ENCODE measurements at regions not wholly inside any gene's neighbourhood (a gene's known extent, or its start where the extent isn't known, plus 50 kb on each side); places are given as distances from the start of the nearest gene placed in this dataset.
A peak's percentile ranks its signal among the peaks of the same experiment; 100 is the strongest.

DNA sequence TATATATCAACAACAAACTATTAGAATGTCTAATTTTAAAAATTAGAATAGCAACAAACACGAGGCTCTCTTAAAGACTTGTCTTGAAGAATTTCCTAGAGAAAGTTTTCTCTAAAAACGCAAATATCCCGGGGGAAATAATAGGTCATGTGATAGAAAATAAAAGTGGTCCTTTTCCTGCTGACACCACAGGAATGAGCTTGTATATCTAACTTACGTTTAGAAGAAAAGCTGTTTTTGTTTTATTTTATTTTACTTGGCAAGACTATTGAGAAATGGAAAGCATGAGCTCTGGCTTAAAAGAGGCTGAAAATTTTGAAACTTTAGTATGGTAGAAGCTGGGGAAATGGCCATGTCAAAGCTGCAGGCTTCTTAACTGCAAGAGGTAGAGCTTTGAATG is 465.0 kb downstream of the AGTPBP1 start:
- Histone ChIP-seq H3K36me3 (replicated peaks in 1 of 2; ENCODE audit: control insufficient read depth in 2 of 2, insufficient read depth in 2 of 2, low read length in 2 of 2) (no peaks in the 10 kb centered on the region), H3K4ac (ENCODE audit: low read length) (no peak overlapping the region), H3K23ac (ENCODE audit: low read depth, low read length, poor library complexity) (no peak overlapping the region), H4K8ac (ENCODE audit: low read depth, low read length) (no peak overlapping the region), H2BK12ac (ENCODE audit: low read length) (no peak overlapping the region), H2BK5ac (ENCODE audit: low read length) (no peak overlapping the region), H2BK120ac (ENCODE audit: low read depth, low read length) (no peak overlapping the region), H4K91ac (ENCODE audit: low read depth, low read length, poor library complexity) (no peak overlapping the region), H2AK5ac (ENCODE audit: low read depth, low read length) (no peak overlapping the region), H3K18ac (ENCODE audit: low read length) (no peak overlapping the region), H2BK15ac (ENCODE audit: low read length) (no peak overlapping the region), H3K27ac (replicated peaks; ENCODE audit: low read length) (no peak overlapping the region), H3K4me3 (ENCODE audit: low read length in 2 of 2) (no peak overlapping the region), H3K9me3 (replicated peaks in 1 of 2; ENCODE audit: control insufficient read depth in 2 of 2, insufficient read depth in 1 of 2, low read depth in 1 of 2, low read length in 2 of 2) (no peaks in the 10 kb centered on the region), H3K27me3 (ENCODE audit: control insufficient read depth in 3 of 3, insufficient read depth in 3 of 3, low read depth in 1 of 3, low read length in 3 of 3) (peaks cover 0 to 2% (median 0%) of the 10 kb centered on the region in 3 experiments), H3K9ac (ENCODE audit: low read depth, low read length, poor library complexity) (no peak overlapping the region), H3K4me2 (ENCODE audit: insufficient read depth, low read length, poor library complexity, severe bottlenecking) (no peak overlapping the region), H3K79me1 (ENCODE audit: low read depth, low read length) (no peaks in the 10 kb centered on the region), H3K4me1 (ENCODE audit: control insufficient read depth in 2 of 2, insufficient read depth in 1 of 2, low read depth in 1 of 2, low read length in 2 of 2) (no peaks in the 10 kb centered on the region), H3K14ac (ENCODE audit: low read length) (no peak overlapping the region), H2AFZ (ENCODE audit: low read length) (no peak overlapping the region)
- DNase-seq (ENCODE audit: low spot score) = no peak
- WGBS, 2 donors (ENCODE audit: extremely low coverage in 2 of 2, insufficient read length in 2 of 2, insufficient replicate concordance in 1 of 2) = no CpG with 5 or more reads among the region's 4 CpGs

DNA sequence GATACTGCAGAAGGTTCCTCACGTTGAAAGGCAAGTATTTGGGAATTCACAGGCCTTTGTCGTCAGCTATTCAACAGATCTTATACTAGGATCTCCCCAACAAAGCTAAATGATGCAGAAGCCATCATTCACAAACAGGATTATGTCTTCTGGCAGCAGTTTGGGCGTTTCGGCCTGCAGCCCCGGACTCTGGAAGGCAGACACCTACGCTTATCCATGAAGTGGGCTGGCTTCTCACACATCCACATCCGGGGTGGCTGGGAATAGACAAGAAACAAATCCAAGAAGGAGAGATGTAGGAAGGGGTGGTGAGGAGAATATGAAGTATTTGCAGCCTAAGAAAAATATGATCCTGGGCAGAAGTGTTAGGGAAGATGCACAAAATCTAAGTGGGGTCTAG is 471.9 kb downstream of the AGTPBP1 start:
- Histone ChIP-seq H2BK12ac (ENCODE audit: low read length) (no peak overlapping the region), H3K9me3 (replicated peaks in 1 of 2; ENCODE audit: control insufficient read depth in 2 of 2, insufficient read depth in 1 of 2, low read depth in 1 of 2, low read length in 2 of 2) (peaks cover 0 to under 1% of the 10 kb centered on the region in 2 donors), H3K27me3 (ENCODE audit: control insufficient read depth in 3 of 3, insufficient read depth in 3 of 3, low read depth in 1 of 3, low read length in 3 of 3) (no peaks in the 10 kb centered on the region), H3K27ac (replicated peaks; ENCODE audit: low read length) (no peak overlapping the region), H3K23ac (ENCODE audit: low read depth, low read length, poor library complexity) (no peak overlapping the region), H3K36me3 (replicated peaks in 1 of 2; ENCODE audit: control insufficient read depth in 2 of 2, insufficient read depth in 2 of 2, low read length in 2 of 2) (no peaks in the 10 kb centered on the region), H3K4me2 (ENCODE audit: insufficient read depth, low read length, poor library complexity, severe bottlenecking) (no peak overlapping the region), H3K14ac (ENCODE audit: low read length) (no peak overlapping the region), H2AK5ac (ENCODE audit: low read depth, low read length) (no peak overlapping the region), H3K18ac (ENCODE audit: low read length) (peak overlapping the region; percentile 67), H2BK15ac (ENCODE audit: low read length) (no peak overlapping the region), H3K4me3 (ENCODE audit: low read length in 2 of 2) (no peak overlapping the region), H2BK5ac (ENCODE audit: low read length) (no peak overlapping the region), H3K79me1 (ENCODE audit: low read depth, low read length) (no peaks in the 10 kb centered on the region), H4K91ac (ENCODE audit: low read depth, low read length, poor library complexity) (no peak overlapping the region), H2BK120ac (ENCODE audit: low read depth, low read length) (no peak overlapping the region), H3K9ac (ENCODE audit: low read depth, low read length, poor library complexity) (no peak overlapping the region), H3K4me1 (ENCODE audit: control insufficient read depth in 2 of 2, insufficient read depth in 1 of 2, low read depth in 1 of 2, low read length in 2 of 2) (no peaks in the 10 kb centered on the region), H4K8ac (ENCODE audit: low read depth, low read length) (no peak overlapping the region), H2AFZ (ENCODE audit: low read length) (no peak overlapping the region), H3K4ac (ENCODE audit: low read length) (no peak overlapping the region)
- WGBS, 2 donors (ENCODE audit: extremely low coverage in 2 of 2, insufficient read length in 2 of 2, insufficient replicate concordance in 1 of 2) = no CpG with 5 or more reads among the region's 7 CpGs
- DNase-seq (ENCODE audit: low spot score) = no peak

DNA sequence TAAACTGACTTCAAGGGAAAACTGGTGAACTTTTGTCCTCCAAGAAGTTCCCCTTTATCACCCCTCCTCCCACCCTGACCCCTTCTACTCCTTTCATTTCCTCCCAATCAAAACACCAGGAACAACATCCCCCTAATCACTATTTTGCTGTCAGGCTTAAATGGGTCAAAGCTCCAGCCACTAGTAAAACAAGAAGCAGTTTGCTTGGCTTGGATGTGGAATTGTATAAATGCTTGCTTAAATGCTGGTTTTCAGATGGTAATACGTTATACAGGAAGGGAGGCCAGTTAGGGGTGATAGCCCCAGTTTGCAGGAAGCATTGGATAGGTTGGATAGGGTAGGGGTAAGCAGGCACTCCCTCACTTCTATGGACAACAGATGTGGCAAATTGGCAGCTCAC is 473.6 kb downstream of the AGTPBP1 start:
- no peak overlapping the region for H3K14ac ChIP-seq (ENCODE audit: low read length)

DNA sequence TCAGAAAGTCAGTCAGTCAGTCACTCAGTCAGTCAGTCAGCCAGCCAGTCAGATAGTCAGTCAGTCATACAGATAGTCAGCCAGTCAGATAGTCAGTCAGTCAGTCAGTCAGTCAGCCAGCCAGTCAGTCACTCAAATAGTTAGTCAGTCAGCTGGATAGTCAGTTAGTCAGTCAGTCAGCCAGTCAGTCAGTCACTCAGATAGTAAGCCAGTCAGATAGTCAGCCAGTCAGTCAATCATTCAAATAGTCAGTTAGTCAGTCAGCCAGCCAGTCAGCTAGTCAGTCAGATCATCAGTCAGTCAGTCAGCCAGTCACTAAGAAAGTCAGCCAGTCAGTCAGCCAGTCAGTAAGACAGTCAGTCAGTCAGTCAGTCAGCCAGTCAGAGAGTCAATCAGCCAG is 477.1 kb downstream of the AGTPBP1 start:
- H2BK5ac ChIP-seq (ENCODE audit: low read length) = no peak overlapping the region
- no peak overlapping the region for H3K4ac ChIP-seq (ENCODE audit: low read length)
- no peaks in the 10 kb centered on the region for H3K79me1 ChIP-seq (ENCODE audit: low read depth, low read length)
- DNase-seq (ENCODE audit: low spot score) = no peak
- no peak overlapping the region for H2AFZ ChIP-seq (ENCODE audit: low read length)
- H3K9ac ChIP-seq (ENCODE audit: low read depth, low read length, poor library complexity) = no peak overlapping the region
- no peak overlapping the region for H3K18ac ChIP-seq (ENCODE audit: low read length)
- no peaks in the 10 kb centered on the region for H3K27me3 ChIP-seq (ENCODE audit: control insufficient read depth in 3 of 3, insufficient read depth in 3 of 3, low read depth in 1 of 3, low read length in 3 of 3)
- H3K14ac ChIP-seq (ENCODE audit: low read length) = peak overlapping the region; percentile 42
- H3K23ac ChIP-seq (ENCODE audit: low read depth, low read length, poor library complexity) = no peak overlapping the region
- H3K4me1 ChIP-seq (ENCODE audit: control insufficient read depth in 2 of 2, insufficient read depth in 1 of 2, low read depth in 1 of 2, low read length in 2 of 2) = peaks cover 0 to 7% of the 10 kb centered on the region in 2 donors
- peaks cover 0 to 2% of the 10 kb centered on the region in 2 donors for H3K9me3 ChIP-seq (replicated peaks in 1 of 2; ENCODE audit: control insufficient read depth in 2 of 2, insufficient read depth in 1 of 2, low read depth in 1 of 2, low read length in 2 of 2)
- H3K36me3 ChIP-seq (replicated peaks in 1 of 2; ENCODE audit: control insufficient read depth in 2 of 2, insufficient read depth in 2 of 2, low read length in 2 of 2) = no peaks in the 10 kb centered on the region
- no peak overlapping the region for H3K4me3 ChIP-seq (ENCODE audit: low read length in 2 of 2)
- no peak overlapping the region for H2BK15ac ChIP-seq (ENCODE audit: low read length)
- H3K27ac ChIP-seq (replicated peaks; ENCODE audit: low read length) = no peak overlapping the region
- H2AK5ac ChIP-seq (ENCODE audit: low read depth, low read length) = no peak overlapping the region
- H4K8ac ChIP-seq (ENCODE audit: low read depth, low read length) = no peak overlapping the region
- no peak overlapping the region for H4K91ac ChIP-seq (ENCODE audit: low read depth, low read length, poor library complexity)
- no peak overlapping the region for H3K4me2 ChIP-seq (ENCODE audit: insufficient read depth, low read length, poor library complexity, severe bottlenecking)
- no peak overlapping the region for H2BK12ac ChIP-seq (ENCODE audit: low read length)
- H2BK120ac ChIP-seq (ENCODE audit: low read depth, low read length) = no peak overlapping the region

More for the DNA sequence above, 473.6 kb downstream of the AGTPBP1 start:
- Histone ChIP-seq H3K36me3 (replicated peaks in 1 of 2; ENCODE audit: control insufficient read depth in 2 of 2, insufficient read depth in 2 of 2, low read length in 2 of 2) (no peaks in the 10 kb centered on the region), H2BK12ac (ENCODE audit: low read length) (no peak overlapping the region), H4K91ac (ENCODE audit: low read depth, low read length, poor library complexity) (no peak overlapping the region), H3K18ac (ENCODE audit: low read length) (no peak overlapping the region), H4K8ac (ENCODE audit: low read depth, low read length) (no peak overlapping the region), H2BK120ac (ENCODE audit: low read depth, low read length) (no peak overlapping the region), H3K9ac (ENCODE audit: low read depth, low read length, poor library complexity) (no peak overlapping the region), H2AK5ac (ENCODE audit: low read depth, low read length) (no peak overlapping the region), H2BK15ac (ENCODE audit: low read length) (no peak overlapping the region), H3K9me3 (replicated peaks in 1 of 2; ENCODE audit: control insufficient read depth in 2 of 2, insufficient read depth in 1 of 2, low read depth in 1 of 2, low read length in 2 of 2) (peaks cover 0 to 2% of the 10 kb centered on the region in 2 donors), H3K4ac (ENCODE audit: low read length) (no peak overlapping the region), H3K79me1 (ENCODE audit: low read depth, low read length) (no peaks in the 10 kb centered on the region), H3K4me2 (ENCODE audit: insufficient read depth, low read length, poor library complexity, severe bottlenecking) (no peak overlapping the region), H3K27me3 (ENCODE audit: control insufficient read depth in 3 of 3, insufficient read depth in 3 of 3, low read depth in 1 of 3, low read length in 3 of 3) (no peaks in the 10 kb centered on the region), H2BK5ac (ENCODE audit: low read length) (no peak overlapping the region), H3K27ac (replicated peaks; ENCODE audit: low read length) (no peak overlapping the region), H3K23ac (ENCODE audit: low read depth, low read length, poor library complexity) (no peak overlapping the region), H3K4me1 (ENCODE audit: control insufficient read depth in 2 of 2, insufficient read depth in 1 of 2, low read depth in 1 of 2, low read length in 2 of 2) (no peaks in the 10 kb centered on the region), H3K4me3 (ENCODE audit: low read length in 2 of 2) (no peak overlapping the region), H2AFZ (ENCODE audit: low read length) (no peak overlapping the region)
- no peak for DNase-seq (ENCODE audit: low spot score)
- no CpG with 5 or more reads among the region's 1 CpG for WGBS, 2 donors (ENCODE audit: extremely low coverage in 2 of 2, insufficient read length in 2 of 2, insufficient replicate concordance in 1 of 2)

All from neuronal stem cell (in vitro differentiated cells).